GM18909 (cell line): ENCODE measurements at regions not wholly inside any gene's neighbourhood (a gene's known extent, or its start where the extent isn't known, plus 50 kb on each side); places are given as distances from the start of the nearest gene placed in this dataset.
A peak's percentile ranks its signal among the peaks of the same experiment; 100 is the strongest.

Experiments used
- ATAC-seq: cut with Tn5 transposase; IDR thresholded peaks from one replicate; pipeline ENCODE4 v1.9.1; 2021; ENCODE audit warnings: mild to moderate bottlenecking; ENCODE audit not compliant: unreplicated experiment, poor library complexity

- no peak for ATAC-seq
Observed at GRCh38 chr4:22911285-22911684, 218.5 kb downstream of the GBA3 start.

- no peak for ATAC-seq
Observed at GRCh38 chr4:22910200-22910599, 217.5 kb downstream of the GBA3 start.

GRCh38 chr4:22906045-22906444 is 213.3 kb downstream of the GBA3 start:
- ATAC-seq, result no peak

- no peak for ATAC-seq
Observed at GRCh38 chr4:22903913-22904312, 211.2 kb downstream of the GBA3 start.

- ATAC-seq, result no peak
Observed at GRCh38 chr4:22901631-22902030, 208.9 kb downstream of the GBA3 start.

GRCh38 chr4:22900876-22901275 is 208.1 kb downstream of the GBA3 start:
- no peak for ATAC-seq

GRCh38 chr4:22897520-22898108 is 204.9 kb downstream of the GBA3 start:
- ATAC-seq, result no peak

- ATAC-seq, result no peak
Observed at GRCh38 chr4:22895482-22895881, 202.7 kb downstream of the GBA3 start.

- no peak for ATAC-seq
Observed at GRCh38 chr4:22884157-22884556, 191.4 kb downstream of the GBA3 start.

- ATAC-seq, result no peak
Observed at GRCh38 chr4:22881411-22881810, 188.7 kb downstream of the GBA3 start.

- no peak for ATAC-seq
Observed at GRCh38 chr4:22877486-22878052, 184.8 kb downstream of the GBA3 start.

GRCh38 chr4:22876270-22876669 is 183.5 kb downstream of the GBA3 start:
- ATAC-seq, result no peak

- peak; percentile 47 for ATAC-seq
Observed at GRCh38 chr4:22875587-22876257, 183.0 kb downstream of the GBA3 start.

GRCh38 chr4:22874334-22874912 is 181.7 kb downstream of the GBA3 start:
- no peak for ATAC-seq

- ATAC-seq, result no peak
Observed at GRCh38 chr4:22873899-22874298, 181.2 kb downstream of the GBA3 start.

- ATAC-seq, result no peak
Observed at GRCh38 chr4:22870847-22871449, 178.2 kb downstream of the GBA3 start.

- no peak for ATAC-seq
Observed at GRCh38 chr4:22869235-22869634, 176.5 kb downstream of the GBA3 start.
